ENCODE measurements at regions not wholly inside any gene's neighbourhood (a gene's known extent, or its start where the extent isn't known, plus 50 kb on each side); places are given as distances from the start of the nearest gene placed in this dataset.
"Not testable (repeated sequence)": the region's sequence is repeated elsewhere in the genome, so short reads cannot be mapped to it uniquely, and the experiment has no call there.

DNA sequence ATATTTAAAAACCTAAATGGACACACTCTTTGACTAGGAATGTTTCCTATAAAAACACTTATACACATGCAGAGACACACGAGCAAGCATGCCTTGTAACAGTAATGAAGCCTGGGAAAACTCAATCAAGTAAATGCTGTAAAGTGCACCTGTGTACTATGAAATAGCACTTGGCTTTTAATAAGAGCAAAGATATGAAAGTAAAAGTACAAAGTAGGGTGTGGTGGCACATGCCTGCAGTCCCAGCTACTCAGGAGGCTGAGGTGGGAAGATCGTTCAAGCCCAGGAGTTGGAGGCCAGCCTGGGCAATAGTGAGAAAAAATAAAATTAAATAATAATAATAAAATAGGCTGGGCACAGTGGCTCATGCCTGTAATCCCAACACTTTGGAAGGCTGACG, 166.9 kb upstream of the GRK3 start:
- H3K9ac ChIP-seq (ENCODE audit: low read length) = no peak overlapping the region
- H4K20me1 ChIP-seq (ENCODE audit: insufficient read depth) = peaks cover 8% of the 10 kb centered on the region; the same call in 1 of the 2 replicates
- no peak overlapping the region for H3K4me3 ChIP-seq (replicated peaks in 1 of 2; ENCODE audit: low read depth in 1 of 2, low read length in 2 of 2)
- no peak overlapping the region for H3K27ac ChIP-seq (ENCODE audit: low read depth, low read length)
- intact Hi-C loops (cut with micrococcal nuclease) = no loop called here
- H3K27me3 ChIP-seq (ENCODE audit: insufficient read depth, low read length) = no peaks in the 10 kb centered on the region
- H3K4me1 ChIP-seq (ENCODE audit: control insufficient read depth in 1 of 2, insufficient read depth in 2 of 2, low read length in 2 of 2) = peaks cover 65 to 66% of the 10 kb centered on the region in 2 experiments
- DNase-seq (ENCODE audit: low read depth, low spot score) = no peak
- TF ChIP-seq CEBPB (IDR thresholded peaks at IDR 0.05; ENCODE audit: low read depth) (no peak), YY1 (IDR thresholded peaks at IDR 0.05; ENCODE audit: extremely low read depth, insufficient replicate concordance, low read depth, low read length) (no peak), ELF1 (IDR thresholded peaks at IDR 0.05; ENCODE audit: borderline replicate concordance, low read depth) (no peak), FOSL1 (IDR thresholded peaks at IDR 0.05; ENCODE audit: low read depth) (no peak), SP1 (IDR thresholded peaks at IDR 0.05; ENCODE audit: low read depth) (no peak), POLR2AphosphoS5 (IDR thresholded peaks at IDR 0.05; ENCODE audit: low read depth, low read length) (no peak), RAD21 (IDR thresholded peaks at IDR 0.05; ENCODE audit: low read depth) (no peak), CBX3 (IDR thresholded peaks at IDR 0.05; ENCODE audit: low read depth) (no peak), EGR1 (IDR thresholded peaks at IDR 0.05; ENCODE audit: low read depth) (no peak), ZNF274 (IDR thresholded peaks at IDR 0.05; ENCODE audit: low read depth, low read length) (no peak), EZH2 (IDR thresholded peaks at IDR 0.05) (no peak), ZFX (IDR thresholded peaks at IDR 0.05) (no peak), EZH2phosphoT487 (IDR thresholded peaks at IDR 0.05; ENCODE audit: borderline replicate concordance) (no peak)
- TF ChIP-seq, protein P1, sequence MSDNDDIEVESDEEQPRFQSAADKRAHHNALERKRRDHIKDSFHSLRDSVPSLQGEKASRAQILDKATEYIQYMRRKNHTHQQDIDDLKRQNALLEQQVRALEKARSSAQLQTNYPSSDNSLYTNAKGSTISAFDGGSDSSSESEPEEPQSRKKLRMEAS (IDR thresholded peaks at IDR 0.05) = no peak
- TF ChIP-seq, protein P2, sequence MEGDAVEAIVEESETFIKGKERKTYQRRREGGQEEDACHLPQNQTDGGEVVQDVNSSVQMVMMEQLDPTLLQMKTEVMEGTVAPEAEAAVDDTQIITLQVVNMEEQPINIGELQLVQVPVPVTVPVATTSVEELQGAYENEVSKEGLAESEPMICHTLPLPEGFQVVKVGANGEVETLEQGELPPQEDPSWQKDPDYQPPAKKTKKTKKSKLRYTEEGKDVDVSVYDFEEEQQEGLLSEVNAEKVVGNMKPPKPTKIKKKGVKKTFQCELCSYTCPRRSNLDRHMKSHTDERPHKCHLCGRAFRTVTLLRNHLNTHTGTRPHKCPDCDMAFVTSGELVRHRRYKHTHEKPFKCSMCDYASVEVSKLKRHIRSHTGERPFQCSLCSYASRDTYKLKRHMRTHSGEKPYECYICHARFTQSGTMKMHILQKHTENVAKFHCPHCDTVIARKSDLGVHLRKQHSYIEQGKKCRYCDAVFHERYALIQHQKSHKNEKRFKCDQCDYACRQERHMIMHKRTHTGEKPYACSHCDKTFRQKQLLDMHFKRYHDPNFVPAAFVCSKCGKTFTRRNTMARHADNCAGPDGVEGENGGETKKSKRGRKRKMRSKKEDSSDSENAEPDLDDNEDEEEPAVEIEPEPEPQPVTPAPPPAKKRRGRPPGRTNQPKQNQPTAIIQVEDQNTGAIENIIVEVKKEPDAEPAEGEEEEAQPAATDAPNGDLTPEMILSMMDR (IDR thresholded peaks at IDR 0.05 in 2 of 3, conservative IDR thresholded peaks at IDR 0.05 in 1 of 3; ENCODE audit: borderline replicate concordance in 1 of 3, insufficient read depth in 1 of 3, low read depth in 2 of 3, low read length in 2 of 3) = no peak
- TF ChIP-seq, protein P3, sequence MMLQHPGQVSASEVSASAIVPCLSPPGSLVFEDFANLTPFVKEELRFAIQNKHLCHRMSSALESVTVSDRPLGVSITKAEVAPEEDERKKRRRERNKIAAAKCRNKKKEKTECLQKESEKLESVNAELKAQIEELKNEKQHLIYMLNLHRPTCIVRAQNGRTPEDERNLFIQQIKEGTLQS (IDR thresholded peaks at IDR 0.05) = no peak
- peaks cover 79% of the 10 kb centered on the region for H3K79me2 ChIP-seq (ENCODE audit: insufficient read depth, low read length)
- ChIA-PET RAD21 (ENCODE audit: low non-redundant PET in 1 of 2, low total read pairs in 2 of 2, uncharacterized antibody in 2 of 2, unreplicated experiment in 2 of 2) (no interaction called here), POLR2A (no interaction called here), CTCF (no interaction called here)
- no TSS peak for BruUV-seq (replicated peaks)
- H3K9me2 ChIP-seq (ENCODE audit: insufficient read depth) = no peaks in the 10 kb centered on the region
- H3K36me3 ChIP-seq (ENCODE audit: control insufficient read depth in 1 of 2, insufficient read depth in 2 of 2, low read length in 2 of 2) = no peaks in the 10 kb centered on the region
- no peak overlapping the region for H3K4me2 ChIP-seq (ENCODE audit: low read length)
- ATAC-seq = no peak
- H2AFZ ChIP-seq (ENCODE audit: low read depth, low read length, poor library complexity, severe bottlenecking) = no peak overlapping the region
- H3K9me3 ChIP-seq (ENCODE audit: control insufficient read depth in 1 of 2, insufficient read depth in 1 of 2, low read depth in 1 of 2, low read length in 2 of 2) = no peaks in the 10 kb centered on the region

DNA sequence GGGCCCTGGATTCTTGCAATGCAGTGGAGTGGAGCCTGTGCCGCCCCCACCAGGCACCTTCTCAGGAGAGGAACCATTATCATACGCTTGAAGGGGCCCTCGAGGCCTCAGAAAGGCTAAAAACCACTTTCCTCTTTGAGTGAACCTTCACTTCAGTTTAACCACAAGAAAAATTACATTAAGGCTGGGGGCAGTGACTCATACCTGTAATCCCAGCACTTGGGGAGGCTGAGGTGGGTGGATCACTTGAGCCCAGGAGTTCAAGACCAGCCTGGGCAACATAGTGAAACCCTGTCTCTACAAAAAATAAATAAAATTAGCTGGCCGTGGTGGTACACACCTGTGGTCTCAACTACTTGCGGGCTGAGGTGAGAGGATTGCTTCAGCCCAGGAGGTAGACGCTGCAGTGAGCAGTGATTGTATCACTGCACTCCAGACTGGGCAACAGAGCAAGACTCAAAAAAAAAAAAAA, 165.8 kb upstream of the GRK3 start:
- Histone ChIP-seq H3K79me2 (ENCODE audit: insufficient read depth, low read length) (peaks cover 82% of the 10 kb centered on the region), H3K4me1 (ENCODE audit: control insufficient read depth in 1 of 2, insufficient read depth in 2 of 2, low read length in 2 of 2) (peaks cover 76% of the 10 kb centered on the region in 2 experiments), H3K4me2 (ENCODE audit: low read length) (peak overlapping the region; percentile 22; the same call in 1 of the 2 replicates)
- POLR2A ChIA-PET; H3K36me3 ChIP-seq (ENCODE audit: control insufficient read depth in 1 of 2, insufficient read depth in 2 of 2, low read length in 2 of 2); H3K9me2 ChIP-seq (ENCODE audit: insufficient read depth); H2AFZ ChIP-seq (ENCODE audit: low read depth, low read length, poor library complexity, severe bottlenecking); BruUV-seq (replicated peaks); H3K4me3 ChIP-seq (replicated peaks in 1 of 2; ENCODE audit: low read depth in 1 of 2, low read length in 2 of 2); H3K9ac ChIP-seq (ENCODE audit: low read length); H3K9me3 ChIP-seq (ENCODE audit: control insufficient read depth in 1 of 2, insufficient read depth in 1 of 2, low read depth in 1 of 2, low read length in 2 of 2); ATAC-seq; CTCF ChIA-PET; H3K27me3 ChIP-seq (ENCODE audit: insufficient read depth, low read length); DNase-seq (ENCODE audit: low read depth, low spot score); H3K27ac ChIP-seq (ENCODE audit: low read depth, low read length); intact Hi-C loops (cut with micrococcal nuclease); RAD21 ChIA-PET (ENCODE audit: low non-redundant PET in 1 of 2, low total read pairs in 2 of 2, uncharacterized antibody in 2 of 2, unreplicated experiment in 2 of 2); H4K20me1 ChIP-seq (ENCODE audit: insufficient read depth): not testable (repeated sequence)
